K562 (cell line): ENCODE measurements at regions not wholly inside any gene's neighbourhood (a gene's known extent, or its start where the extent isn't known, plus 50 kb on each side); places are given as distances from the start of the nearest gene placed in this dataset.

Experiments
- ATAC-seq: fragments of 200-7000 bp; cut with Tn5 transposase; 3 replicates; pipeline ENCODE4 v1.9.1; 2020; ENCODE audit warnings: moderate library complexity
- BruUV-seq: library from RNA; stranded (reverse); fragments of 400-500 nt; replicated peaks from 2 replicates; lab custom pipeline; 2021; lab: Mats Ljungman, UMichigan
- CTCF ChIA-PET: fragments of 300-600 bp; formaldehyde crosslinking; extraction: SDS; loops from one replicate; lab custom pipeline; 2021; ENCODE audit warnings: low intra/inter-chr PET ratio; lab: Yijun Ruan, JAX
- POLR2A ChIA-PET: fragments of 300-600, 350-650 bp; sonication (Branson Sonifier 250); formaldehyde crosslinking; extraction: SDS; loops from one replicate; lab custom pipeline; 2021; ENCODE audit warnings: antibody characterized with exemption, inconsistent platforms; lab: Yijun Ruan, JAX
- DNase-seq, 4 experiments: peaks; one replicate each; pipeline versions ENCODE4 v3.0.0 to v3.0.0-alpha.2; 2011 to 2018; ENCODE audit warnings: low spot score in 3 of 4, mixed read lengths in 3 of 4; ENCODE audit errors: extremely low read depth in 1 of 4
- FAIRE-seq: peaks from 2 replicates; lab custom pipeline; 2011; peaks lifted over from hg19 to GRCh38; lab: Jason Lieb, UNC
- H2AFZ ChIP-seq: 2 replicates; pipeline ENCODE4 v1.6.0; 2011; ENCODE audit warnings: low read depth, low read length, control low read depth, inconsistent platforms
- H3K27ac ChIP-seq: fragments of 200-600 bp; 3 replicates; pipeline ENCODE4 v1.8.0; 2011; ENCODE audit warnings: low read depth, mild to moderate bottlenecking, control low read depth, inconsistent platforms, low read length, moderate library complexity, mixed read lengths; ENCODE audit errors: extremely low read depth
- H3K27me3 ChIP-seq, 2 experiments: fragments of 300-600 bp in 1 of 2; 2 replicates in 1 of 2; 3 replicates in 1 of 2; pipeline versions ENCODE4 v1.6.0 to v1.8.0; 2011; ENCODE audit warnings: inconsistent platforms in 2 of 2, low read length in 2 of 2, mild to moderate bottlenecking in 1 of 2, mixed read lengths in 1 of 2, moderate library complexity in 1 of 2; ENCODE audit not compliant: control insufficient read depth in 2 of 2, insufficient read depth in 2 of 2
- H3K36me3 ChIP-seq: fragments of 300-600 bp; 3 replicates; pipeline ENCODE4 v1.8.0; 2011; ENCODE audit warnings: mild to moderate bottlenecking, low read length, inconsistent platforms; ENCODE audit not compliant: control insufficient read depth, insufficient read depth
- H3K4me1 ChIP-seq, 2 experiments: fragments of 200-600 bp in 1 of 2; replicated peaks in 1 of 2; 2 replicates in 1 of 2; 3 replicates in 1 of 2; pipeline versions ENCODE4 v1.5.1 to v1.8.0; 2011; ENCODE audit warnings: inconsistent platforms in 2 of 2, low read length in 2 of 2, mild to moderate bottlenecking in 1 of 2, mixed read lengths in 1 of 2, moderate library complexity in 1 of 2; ENCODE audit not compliant: control insufficient read depth in 2 of 2, insufficient read depth in 2 of 2
- H3K4me2 ChIP-seq: 2 replicates; pipeline ENCODE4 v1.6.1; 2011; ENCODE audit warnings: low read length, control low read depth, inconsistent platforms, mixed read lengths; ENCODE audit not compliant: insufficient read depth
- H3K4me3 ChIP-seq: fragments of 200-600 bp; sonication (generic), shearing (Covaris generic); 2 replicates; pipeline ENCODE4 v1.5.1; 2016; ENCODE audit warnings: control low read depth, inconsistent platforms
- H3K79me2 ChIP-seq: fragments of 200-600 bp; 3 replicates; pipeline ENCODE4 v1.8.0; 2011; ENCODE audit warnings: low read length, inconsistent platforms; ENCODE audit not compliant: control insufficient read depth, insufficient read depth
- H3K9ac ChIP-seq, 2 experiments: 2 replicates each; pipeline versions ENCODE4 v1.6.0 to v1.6.1; 2011; ENCODE audit warnings: low read depth in 2 of 2, low read length in 2 of 2, control low read depth in 1 of 2, inconsistent platforms in 1 of 2, mild to moderate bottlenecking in 1 of 2, mixed read lengths in 1 of 2; ENCODE audit not compliant: insufficient read depth in 1 of 2
- H3K9me1 ChIP-seq: one replicate; pipeline ENCODE4 v1.6.0; 2011; ENCODE audit warnings: inconsistent platforms, mild to moderate bottlenecking, low read length, moderate library complexity; ENCODE audit not compliant: control insufficient read depth, insufficient read depth
- H3K9me3 ChIP-seq: replicated peaks from 2 replicates; pipeline ENCODE4 v1.5.1; 2011; ENCODE audit warnings: low read depth, low read length, inconsistent platforms; ENCODE audit not compliant: control insufficient read depth, insufficient read depth
- H4K20me1 ChIP-seq: replicated peaks from 2 replicates; pipeline ENCODE4 v1.6.1; 2011; ENCODE audit warnings: low read length, inconsistent platforms, mixed read lengths; ENCODE audit not compliant: control insufficient read depth, insufficient read depth
- ZNF280A ChIP-seq: fragments of 450-650 bp; IDR thresholded peaks from 2 replicates; pipeline ENCODE4 v1.6.1; 2018; ENCODE audit warnings: mild to moderate bottlenecking, low read depth; ENCODE audit not compliant: partially characterized antibody
- ZNF445 ChIP-seq: fragments of 250-450 bp; sonication (Bioruptor Pico); IDR thresholded peaks from 2 replicates; pipeline ENCODE4 v1.4.0; 2020; ENCODE audit warnings: low read depth, mild to moderate bottlenecking, moderate library complexity
- WGBS: fragments of 100-300 bp; shearing (Covaris generic); methylation state at CpG from one replicate; pipeline ENCODE4 v1.1.6; 2016; ENCODE audit warnings: low coverage, mixed read lengths; ENCODE audit not compliant: insufficient coverage; ENCODE audit errors: missing lambda C conversion rate; 5-methylcytosine and 5-hydroxymethylcytosine counted together
- in situ Hi-C: fragments of 300-500 bp; cut with MboI; formaldehyde crosslinking; loops from 4 replicates; pipeline ENCODE4 v1.15.0; 2018; ENCODE audit warnings: inconsistent platforms, mixed read lengths
- intact Hi-C: fragments of 100-400 bp; cut with micrococcal nuclease; formaldehyde crosslinking; loops from 2 replicates; pipeline ENCODE4 v1.14.2; 2022
- TF ChIP-seq, protein P1 (sequence below), 2 experiments: fragments of 450-650 bp in 1 of 2; sonication (generic) in 1 of 2; formaldehyde crosslinking; conservative IDR thresholded peaks; 2 replicates each; pipeline versions ENCODE4 v1.4.0 to v1.8.1; 2020 to 2022; ENCODE audit warnings: mild to moderate bottlenecking in 1 of 2, missing genetic modification reagents in 1 of 2
- TF ChIP-seq, protein P2 (sequence below): IDR thresholded peaks from 3 replicates; pipeline ENCODE4 v1.6.1; 2011; ENCODE audit warnings: borderline replicate concordance, mild to moderate bottlenecking, moderate library complexity; ENCODE audit not compliant: insufficient read length; ENCODE audit errors: extremely low read depth
- TF ChIP-seq, protein P3 (sequence below): fragments of 450-650 bp; conservative IDR thresholded peaks from 2 replicates; pipeline ENCODE4 v1.6.1; 2016; ENCODE audit warnings: missing genetic modification characterization, low read depth, mild to moderate bottlenecking, control low read depth, missing compliant biosample characterization

DNA sequence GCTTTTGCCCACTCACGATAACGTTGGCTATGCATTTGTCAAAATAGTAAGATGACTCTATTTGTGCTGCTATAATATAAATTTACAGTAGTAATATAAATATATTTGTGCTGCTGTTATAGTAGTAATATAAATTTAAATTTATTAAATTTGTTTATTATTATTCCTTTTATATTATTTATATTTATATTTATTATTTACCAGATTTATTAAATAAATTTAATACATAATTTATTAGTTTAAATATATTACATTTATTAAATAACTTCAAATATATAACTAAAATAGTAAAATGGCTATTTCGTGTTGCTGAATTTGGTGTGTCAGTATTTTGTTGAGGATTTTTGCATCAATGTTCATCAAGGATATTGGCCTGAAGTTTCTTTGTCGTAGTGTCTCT lies 246.5 kb upstream of the FGF16 start:
- POLR2A ChIA-PET, result no interaction called here
- Histone ChIP-seq H3K9ac (no peak overlapping the region), H2AFZ (no peak overlapping the region), H3K27ac (no peak overlapping the region), H3K9me1 (no peaks in the 10 kb centered on the region), H3K4me3 (no peak overlapping the region), H3K9me3 (no peaks in the 10 kb centered on the region), H3K4me2 (no peak overlapping the region), H3K4me1 (no peaks in the 10 kb centered on the region), H4K20me1 (no peaks in the 10 kb centered on the region), H3K79me2 (no peaks in the 10 kb centered on the region), H3K36me3 (no peaks in the 10 kb centered on the region), H3K27me3 (no peaks in the 10 kb centered on the region)
- in situ Hi-C loops (no loop called here), intact Hi-C loops (no loop called here)
- DNase-seq (no peak), ATAC-seq (no peak), FAIRE-seq (no peak)
- WGBS, result 2% methylated on average over 4 of the region's 4 CpGs
- no TSS peak for BruUV-seq
- CTCF ChIA-PET, result no interaction called here
- TF ChIP-seq, protein P1, sequence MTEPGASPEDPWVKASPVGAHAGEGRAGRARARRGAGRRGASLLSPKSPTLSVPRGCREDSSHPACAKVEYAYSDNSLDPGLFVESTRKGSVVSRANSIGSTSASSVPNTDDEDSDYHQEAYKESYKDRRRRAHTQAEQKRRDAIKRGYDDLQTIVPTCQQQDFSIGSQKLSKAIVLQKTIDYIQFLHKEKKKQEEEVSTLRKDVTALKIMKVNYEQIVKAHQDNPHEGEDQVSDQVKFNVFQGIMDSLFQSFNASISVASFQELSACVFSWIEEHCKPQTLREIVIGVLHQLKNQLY (CRISPR knock-in tag; conservative IDR thresholded peaks at IDR 0.05), result no peak
- TF ChIP-seq, protein P2, sequence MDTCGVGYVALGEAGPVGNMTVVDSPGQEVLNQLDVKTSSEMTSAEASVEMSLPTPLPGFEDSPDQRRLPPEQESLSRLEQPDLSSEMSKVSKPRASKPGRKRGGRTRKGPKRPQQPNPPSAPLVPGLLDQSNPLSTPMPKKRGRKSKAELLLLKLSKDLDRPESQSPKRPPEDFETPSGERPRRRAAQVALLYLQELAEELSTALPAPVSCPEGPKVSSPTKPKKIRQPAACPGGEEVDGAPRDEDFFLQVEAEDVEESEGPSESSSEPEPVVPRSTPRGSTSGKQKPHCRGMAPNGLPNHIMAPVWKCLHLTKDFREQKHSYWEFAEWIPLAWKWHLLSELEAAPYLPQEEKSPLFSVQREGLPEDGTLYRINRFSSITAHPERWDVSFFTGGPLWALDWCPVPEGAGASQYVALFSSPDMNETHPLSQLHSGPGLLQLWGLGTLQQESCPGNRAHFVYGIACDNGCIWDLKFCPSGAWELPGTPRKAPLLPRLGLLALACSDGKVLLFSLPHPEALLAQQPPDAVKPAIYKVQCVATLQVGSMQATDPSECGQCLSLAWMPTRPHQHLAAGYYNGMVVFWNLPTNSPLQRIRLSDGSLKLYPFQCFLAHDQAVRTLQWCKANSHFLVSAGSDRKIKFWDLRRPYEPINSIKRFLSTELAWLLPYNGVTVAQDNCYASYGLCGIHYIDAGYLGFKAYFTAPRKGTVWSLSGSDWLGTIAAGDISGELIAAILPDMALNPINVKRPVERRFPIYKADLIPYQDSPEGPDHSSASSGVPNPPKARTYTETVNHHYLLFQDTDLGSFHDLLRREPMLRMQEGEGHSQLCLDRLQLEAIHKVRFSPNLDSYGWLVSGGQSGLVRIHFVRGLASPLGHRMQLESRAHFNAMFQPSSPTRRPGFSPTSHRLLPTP, result no peak
- TF ChIP-seq ZNF445 (CRISPR knock-in tag), result no peak
- TF ChIP-seq, protein P3, sequence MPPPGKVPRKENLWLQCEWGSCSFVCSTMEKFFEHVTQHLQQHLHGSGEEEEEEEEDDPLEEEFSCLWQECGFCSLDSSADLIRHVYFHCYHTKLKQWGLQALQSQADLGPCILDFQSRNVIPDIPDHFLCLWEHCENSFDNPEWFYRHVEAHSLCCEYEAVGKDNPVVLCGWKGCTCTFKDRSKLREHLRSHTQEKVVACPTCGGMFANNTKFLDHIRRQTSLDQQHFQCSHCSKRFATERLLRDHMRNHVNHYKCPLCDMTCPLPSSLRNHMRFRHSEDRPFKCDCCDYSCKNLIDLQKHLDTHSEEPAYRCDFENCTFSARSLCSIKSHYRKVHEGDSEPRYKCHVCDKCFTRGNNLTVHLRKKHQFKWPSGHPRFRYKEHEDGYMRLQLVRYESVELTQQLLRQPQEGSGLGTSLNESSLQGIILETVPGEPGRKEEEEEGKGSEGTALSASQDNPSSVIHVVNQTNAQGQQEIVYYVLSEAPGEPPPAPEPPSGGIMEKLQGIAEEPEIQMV, result no peak
- TF ChIP-seq ZNF280A, result no peak
